Neuronal stem cell (in vitro differentiated cells): ENCODE measurements at regions not wholly inside any gene's neighbourhood (a gene's known extent, or its start where the extent isn't known, plus 50 kb on each side); places are given as distances from the start of the nearest gene placed in this dataset.

Source experiments
- DNase-seq: peaks from one replicate; pipeline ENCODE4 v3.0.0-alpha.2; 2013; ENCODE audit warnings: low spot score
- H2AFZ ChIP-seq: one replicate; pipeline ENCODE4 v1.6.1; 2013; ENCODE audit warnings: mild to moderate bottlenecking, low read length, inconsistent platforms
- H2AK5ac ChIP-seq: 2 replicates; pipeline ENCODE4 v1.6.1; 2013; ENCODE audit warnings: low read depth, mild to moderate bottlenecking, inconsistent platforms, low read length, moderate library complexity, mixed read lengths
- H2BK120ac ChIP-seq: 2 replicates; pipeline ENCODE4 v1.6.1; 2013; ENCODE audit warnings: low read depth, mild to moderate bottlenecking, inconsistent platforms, low read length, moderate library complexity, mixed read lengths
- H2BK12ac ChIP-seq: one replicate; pipeline ENCODE4 v1.6.1; 2013; ENCODE audit warnings: low read length, inconsistent platforms
- H2BK15ac ChIP-seq: 2 replicates; pipeline ENCODE4 v1.6.1; 2013; ENCODE audit warnings: mild to moderate bottlenecking, low read length, inconsistent platforms, mixed read lengths
- H2BK5ac ChIP-seq: one replicate; pipeline ENCODE4 v1.6.1; 2013; ENCODE audit warnings: inconsistent platforms, mild to moderate bottlenecking, low read length, moderate library complexity
- H3K14ac ChIP-seq: one replicate; pipeline ENCODE4 v1.6.1; 2013; ENCODE audit warnings: low read length, inconsistent platforms
- H3K18ac ChIP-seq: 2 replicates; pipeline ENCODE4 v1.6.1; 2013; ENCODE audit warnings: low read length, inconsistent platforms
- H3K23ac ChIP-seq: 2 replicates; pipeline ENCODE4 v1.6.1; 2013; ENCODE audit warnings: low read depth, mild to moderate bottlenecking, mixed read lengths, low read length, inconsistent platforms; ENCODE audit not compliant: poor library complexity
- H3K27ac ChIP-seq: replicated peaks from 3 replicates; pipeline ENCODE4 v1.5.1; 2013; ENCODE audit warnings: low read length, inconsistent platforms
- H3K27me3 ChIP-seq, 3 experiments: 2 replicates each; pipeline ENCODE4 v1.6.1; 2013; ENCODE audit warnings: low read length in 3 of 3, mild to moderate bottlenecking in 2 of 3, inconsistent platforms in 1 of 3, low read depth in 1 of 3, mixed read lengths in 1 of 3, moderate library complexity in 1 of 3; ENCODE audit not compliant: control insufficient read depth in 3 of 3, insufficient read depth in 3 of 3
- H3K36me3 ChIP-seq, 2 donors: replicated peaks in 1 of 2; 2 replicates each; pipeline ENCODE4 v1.6.1; 2013; ENCODE audit warnings: low read length in 2 of 2; ENCODE audit not compliant: control insufficient read depth in 2 of 2, insufficient read depth in 2 of 2
- H3K4ac ChIP-seq: 2 replicates; pipeline ENCODE4 v1.6.1; 2013; ENCODE audit warnings: inconsistent platforms, mild to moderate bottlenecking, low read length, moderate library complexity
- H3K4me1 ChIP-seq, 2 donors: 1 replicate in 1 of 2; 2 replicates in 1 of 2; pipeline ENCODE4 v1.6.1; 2013; ENCODE audit warnings: low read length in 2 of 2, low read depth in 1 of 2; ENCODE audit not compliant: control insufficient read depth in 2 of 2, insufficient read depth in 1 of 2
- H3K4me2 ChIP-seq: one replicate; pipeline ENCODE4 v1.6.1; 2013; ENCODE audit warnings: mild to moderate bottlenecking, low read length, inconsistent platforms; ENCODE audit not compliant: insufficient read depth, poor library complexity, severe bottlenecking
- H3K4me3 ChIP-seq, 2 donors: 2 replicates each; pipeline ENCODE4 v1.5.1; 2013; ENCODE audit warnings: low read length in 2 of 2, mild to moderate bottlenecking in 2 of 2, inconsistent platforms in 1 of 2, moderate library complexity in 1 of 2
- H3K79me1 ChIP-seq: one replicate; pipeline ENCODE4 v1.6.1; 2013; ENCODE audit warnings: low read depth, mild to moderate bottlenecking, inconsistent platforms, low read length, moderate library complexity
- H3K9ac ChIP-seq: one replicate; pipeline ENCODE4 v1.6.1; 2013; ENCODE audit warnings: mild to moderate bottlenecking, low read depth, low read length, inconsistent platforms; ENCODE audit not compliant: poor library complexity
- H3K9me3 ChIP-seq, 2 donors: replicated peaks in 1 of 2; 2 replicates each; pipeline versions ENCODE3 to v1.6.1; 2013; ENCODE audit warnings: low read length in 2 of 2, mild to moderate bottlenecking in 2 of 2, inconsistent platforms in 1 of 2, low read depth in 1 of 2, mixed read lengths in 1 of 2, moderate library complexity in 1 of 2; ENCODE audit not compliant: control insufficient read depth in 2 of 2, insufficient read depth in 1 of 2
- H4K8ac ChIP-seq: one replicate; pipeline ENCODE4 v1.6.1; 2013; ENCODE audit warnings: low read depth, mild to moderate bottlenecking, inconsistent platforms, low read length, moderate library complexity
- H4K91ac ChIP-seq: one replicate; pipeline ENCODE4 v1.6.1; 2013; ENCODE audit warnings: low read length, low read depth, mild to moderate bottlenecking, inconsistent platforms; ENCODE audit not compliant: poor library complexity
- WGBS, 2 donors: extraction: QIAGEN DNeasy Blood & Tissue Kit; methylation state at CpG; one replicate each; pipeline ENCODE4 v1.1.7; 2013; ENCODE audit warnings: missing lambda C conversion rate in 2 of 2, mixed read lengths in 1 of 2; ENCODE audit not compliant: insufficient read length in 2 of 2, insufficient replicate concordance in 1 of 2; ENCODE audit errors: extremely low coverage in 2 of 2; 5-methylcytosine and 5-hydroxymethylcytosine counted together

- H4K91ac ChIP-seq, result no peak overlapping the region
- no peak overlapping the region for H3K4ac ChIP-seq
- no peaks in the 10 kb centered on the region for H3K9me3 ChIP-seq
- H3K18ac ChIP-seq, result no peak overlapping the region
- no peak overlapping the region for H3K9ac ChIP-seq
- H3K23ac ChIP-seq, result no peak overlapping the region
- no peak overlapping the region for H2BK5ac ChIP-seq
- H2BK120ac ChIP-seq, result no peak overlapping the region
- H2BK12ac ChIP-seq, result no peak overlapping the region
- DNase-seq, result no peak
- no CpG with 5 or more reads among the region's 3 CpGs for WGBS, 2 donors
- no peaks in the 10 kb centered on the region for H3K79me1 ChIP-seq
- no peak overlapping the region for H3K4me3 ChIP-seq
- H2AFZ ChIP-seq, result no peak overlapping the region
- H3K14ac ChIP-seq, result no peak overlapping the region
- H2AK5ac ChIP-seq, result no peak overlapping the region
- H4K8ac ChIP-seq, result no peak overlapping the region
- no peaks in the 10 kb centered on the region for H3K4me1 ChIP-seq
- H3K36me3 ChIP-seq, result no peaks in the 10 kb centered on the region
- no peak overlapping the region for H3K4me2 ChIP-seq
- no peak overlapping the region for H3K27ac ChIP-seq
- no peaks in the 10 kb centered on the region for H3K27me3 ChIP-seq
- no peak overlapping the region for H2BK15ac ChIP-seq
These were observed 57.9 kb upstream of the PLS3 start for GRCh38 chrX:115503099-115503498.

GRCh38 chrX:115504167-115504566, 56.8 kb upstream of the PLS3 start:
- no peak overlapping the region for H3K4me3 ChIP-seq
- no peak overlapping the region for H3K27ac ChIP-seq
- H2BK5ac ChIP-seq, result no peak overlapping the region
- no peak overlapping the region for H2BK12ac ChIP-seq
- H3K4me1 ChIP-seq, result no peaks in the 10 kb centered on the region
- no peak overlapping the region for H4K91ac ChIP-seq
- no peaks in the 10 kb centered on the region for H3K27me3 ChIP-seq
- no peak overlapping the region for H3K23ac ChIP-seq
- WGBS, 2 donors, result no CpG with 5 or more reads among the region's 3 CpGs
- no peak overlapping the region for H3K4ac ChIP-seq
- H2AK5ac ChIP-seq, result no peak overlapping the region
- H3K18ac ChIP-seq, result no peak overlapping the region
- no peak overlapping the region for H2BK15ac ChIP-seq
- H3K36me3 ChIP-seq, result no peaks in the 10 kb centered on the region
- DNase-seq, result no peak
- no peak overlapping the region for H2AFZ ChIP-seq
- no peak overlapping the region for H3K9ac ChIP-seq
- H3K9me3 ChIP-seq, result no peaks in the 10 kb centered on the region
- H3K14ac ChIP-seq, result no peak overlapping the region
- H4K8ac ChIP-seq, result no peak overlapping the region
- no peak overlapping the region for H3K4me2 ChIP-seq
- no peak overlapping the region for H2BK120ac ChIP-seq
- no peaks in the 10 kb centered on the region for H3K79me1 ChIP-seq
